ENCODE measurements at regions not wholly inside any gene's neighbourhood (a gene's known extent, or its start where the extent isn't known, plus 50 kb on each side); places are given as distances from the start of the nearest gene placed in this dataset.

DNA sequence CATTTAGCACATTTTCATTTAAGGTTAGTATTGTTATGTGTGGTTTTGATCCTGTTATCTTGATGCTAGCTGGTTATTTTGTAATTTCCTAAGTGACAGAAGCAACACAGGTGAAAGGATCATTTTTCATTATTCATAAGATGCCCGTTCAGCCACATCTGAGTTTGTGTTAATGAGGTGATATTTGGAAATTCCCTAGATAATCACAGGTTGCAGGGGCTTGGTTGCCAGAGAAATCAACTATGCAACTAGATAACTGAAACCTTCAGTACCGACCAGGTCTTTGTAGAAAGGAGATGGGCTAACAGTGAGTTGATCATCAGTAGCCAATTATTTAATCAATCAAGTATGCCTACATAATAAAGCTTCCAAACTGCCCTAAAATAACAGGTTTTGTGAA, 121.3 kb upstream of the UFM1 start:
- Histone ChIP-seq H3F3A (replicated peaks; ENCODE audit: low read depth) (no peaks in the 10 kb centered on the region), H2AFZ (no peak overlapping the region), H3K4me1 (ENCODE audit: insufficient read depth) (no peaks in the 10 kb centered on the region), H3K9me2 (ENCODE audit: insufficient read depth) (peaks cover 4% of the 10 kb centered on the region; the same call in 1 of the 2 replicates), H3K36me3 (ENCODE audit: insufficient read depth) (no peaks in the 10 kb centered on the region), H3K27ac (ENCODE audit: low read depth) (no peak overlapping the region), H4K20me1 (replicated peaks; ENCODE audit: insufficient read depth) (no peaks in the 10 kb centered on the region), H3K79me2 (replicated peaks; ENCODE audit: insufficient read depth) (no peaks in the 10 kb centered on the region), H3K4me2 (no peak overlapping the region), H3K4me3 (no peak overlapping the region), H3K27me3 (ENCODE audit: insufficient read depth) (no peaks in the 10 kb centered on the region)
- TF ChIP-seq, protein P1, sequence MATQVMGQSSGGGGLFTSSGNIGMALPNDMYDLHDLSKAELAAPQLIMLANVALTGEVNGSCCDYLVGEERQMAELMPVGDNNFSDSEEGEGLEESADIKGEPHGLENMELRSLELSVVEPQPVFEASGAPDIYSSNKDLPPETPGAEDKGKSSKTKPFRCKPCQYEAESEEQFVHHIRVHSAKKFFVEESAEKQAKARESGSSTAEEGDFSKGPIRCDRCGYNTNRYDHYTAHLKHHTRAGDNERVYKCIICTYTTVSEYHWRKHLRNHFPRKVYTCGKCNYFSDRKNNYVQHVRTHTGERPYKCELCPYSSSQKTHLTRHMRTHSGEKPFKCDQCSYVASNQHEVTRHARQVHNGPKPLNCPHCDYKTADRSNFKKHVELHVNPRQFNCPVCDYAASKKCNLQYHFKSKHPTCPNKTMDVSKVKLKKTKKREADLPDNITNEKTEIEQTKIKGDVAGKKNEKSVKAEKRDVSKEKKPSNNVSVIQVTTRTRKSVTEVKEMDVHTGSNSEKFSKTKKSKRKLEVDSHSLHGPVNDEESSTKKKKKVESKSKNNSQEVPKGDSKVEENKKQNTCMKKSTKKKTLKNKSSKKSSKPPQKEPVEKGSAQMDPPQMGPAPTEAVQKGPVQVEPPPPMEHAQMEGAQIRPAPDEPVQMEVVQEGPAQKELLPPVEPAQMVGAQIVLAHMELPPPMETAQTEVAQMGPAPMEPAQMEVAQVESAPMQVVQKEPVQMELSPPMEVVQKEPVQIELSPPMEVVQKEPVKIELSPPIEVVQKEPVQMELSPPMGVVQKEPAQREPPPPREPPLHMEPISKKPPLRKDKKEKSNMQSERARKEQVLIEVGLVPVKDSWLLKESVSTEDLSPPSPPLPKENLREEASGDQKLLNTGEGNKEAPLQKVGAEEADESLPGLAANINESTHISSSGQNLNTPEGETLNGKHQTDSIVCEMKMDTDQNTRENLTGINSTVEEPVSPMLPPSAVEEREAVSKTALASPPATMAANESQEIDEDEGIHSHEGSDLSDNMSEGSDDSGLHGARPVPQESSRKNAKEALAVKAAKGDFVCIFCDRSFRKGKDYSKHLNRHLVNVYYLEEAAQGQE (IDR thresholded peaks at IDR 0.05; ENCODE audit: unreplicated experiment): no peak
- TF ChIP-seq ZNF114 (CRISPR knock-in tag; IDR thresholded peaks at IDR 0.05) (no peak), CREB1 (CRISPR knock-in tag; IDR thresholded peaks at IDR 0.05; ENCODE audit: low read depth) (no peak), EZH2phosphoT487 (IDR thresholded peaks at IDR 0.05; ENCODE audit: unreplicated experiment) (no peak), POLR2AphosphoS5 (IDR thresholded peaks at IDR 0.05; ENCODE audit: low read depth) (no peak), STAT1 (IDR thresholded peaks at IDR 0.05; ENCODE audit: unreplicated experiment) (no peak), ZNF331 (CRISPR knock-in tag; IDR thresholded peaks at IDR 0.05; ENCODE audit: low read depth) (no peak), EZH2 (IDR thresholded peaks at IDR 0.05; ENCODE audit: low read depth, unreplicated experiment) (no peak), JUNB (IDR thresholded peaks at IDR 0.05; ENCODE audit: unreplicated experiment) (no peak), NANOG (IDR thresholded peaks at IDR 0.05; ENCODE audit: borderline replicate concordance) (no peak)
- TF ChIP-seq, protein P2, sequence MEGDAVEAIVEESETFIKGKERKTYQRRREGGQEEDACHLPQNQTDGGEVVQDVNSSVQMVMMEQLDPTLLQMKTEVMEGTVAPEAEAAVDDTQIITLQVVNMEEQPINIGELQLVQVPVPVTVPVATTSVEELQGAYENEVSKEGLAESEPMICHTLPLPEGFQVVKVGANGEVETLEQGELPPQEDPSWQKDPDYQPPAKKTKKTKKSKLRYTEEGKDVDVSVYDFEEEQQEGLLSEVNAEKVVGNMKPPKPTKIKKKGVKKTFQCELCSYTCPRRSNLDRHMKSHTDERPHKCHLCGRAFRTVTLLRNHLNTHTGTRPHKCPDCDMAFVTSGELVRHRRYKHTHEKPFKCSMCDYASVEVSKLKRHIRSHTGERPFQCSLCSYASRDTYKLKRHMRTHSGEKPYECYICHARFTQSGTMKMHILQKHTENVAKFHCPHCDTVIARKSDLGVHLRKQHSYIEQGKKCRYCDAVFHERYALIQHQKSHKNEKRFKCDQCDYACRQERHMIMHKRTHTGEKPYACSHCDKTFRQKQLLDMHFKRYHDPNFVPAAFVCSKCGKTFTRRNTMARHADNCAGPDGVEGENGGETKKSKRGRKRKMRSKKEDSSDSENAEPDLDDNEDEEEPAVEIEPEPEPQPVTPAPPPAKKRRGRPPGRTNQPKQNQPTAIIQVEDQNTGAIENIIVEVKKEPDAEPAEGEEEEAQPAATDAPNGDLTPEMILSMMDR (conservative IDR thresholded peaks at IDR 0.05; ENCODE audit: low read depth in 2 of 2): no peak
- TF ChIP-seq, protein P3, sequence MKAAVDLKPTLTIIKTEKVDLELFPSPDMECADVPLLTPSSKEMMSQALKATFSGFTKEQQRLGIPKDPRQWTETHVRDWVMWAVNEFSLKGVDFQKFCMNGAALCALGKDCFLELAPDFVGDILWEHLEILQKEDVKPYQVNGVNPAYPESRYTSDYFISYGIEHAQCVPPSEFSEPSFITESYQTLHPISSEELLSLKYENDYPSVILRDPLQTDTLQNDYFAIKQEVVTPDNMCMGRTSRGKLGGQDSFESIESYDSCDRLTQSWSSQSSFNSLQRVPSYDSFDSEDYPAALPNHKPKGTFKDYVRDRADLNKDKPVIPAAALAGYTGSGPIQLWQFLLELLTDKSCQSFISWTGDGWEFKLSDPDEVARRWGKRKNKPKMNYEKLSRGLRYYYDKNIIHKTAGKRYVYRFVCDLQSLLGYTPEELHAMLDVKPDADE (IDR thresholded peaks at IDR 0.05): no peak
- TF ChIP-seq, protein P4, sequence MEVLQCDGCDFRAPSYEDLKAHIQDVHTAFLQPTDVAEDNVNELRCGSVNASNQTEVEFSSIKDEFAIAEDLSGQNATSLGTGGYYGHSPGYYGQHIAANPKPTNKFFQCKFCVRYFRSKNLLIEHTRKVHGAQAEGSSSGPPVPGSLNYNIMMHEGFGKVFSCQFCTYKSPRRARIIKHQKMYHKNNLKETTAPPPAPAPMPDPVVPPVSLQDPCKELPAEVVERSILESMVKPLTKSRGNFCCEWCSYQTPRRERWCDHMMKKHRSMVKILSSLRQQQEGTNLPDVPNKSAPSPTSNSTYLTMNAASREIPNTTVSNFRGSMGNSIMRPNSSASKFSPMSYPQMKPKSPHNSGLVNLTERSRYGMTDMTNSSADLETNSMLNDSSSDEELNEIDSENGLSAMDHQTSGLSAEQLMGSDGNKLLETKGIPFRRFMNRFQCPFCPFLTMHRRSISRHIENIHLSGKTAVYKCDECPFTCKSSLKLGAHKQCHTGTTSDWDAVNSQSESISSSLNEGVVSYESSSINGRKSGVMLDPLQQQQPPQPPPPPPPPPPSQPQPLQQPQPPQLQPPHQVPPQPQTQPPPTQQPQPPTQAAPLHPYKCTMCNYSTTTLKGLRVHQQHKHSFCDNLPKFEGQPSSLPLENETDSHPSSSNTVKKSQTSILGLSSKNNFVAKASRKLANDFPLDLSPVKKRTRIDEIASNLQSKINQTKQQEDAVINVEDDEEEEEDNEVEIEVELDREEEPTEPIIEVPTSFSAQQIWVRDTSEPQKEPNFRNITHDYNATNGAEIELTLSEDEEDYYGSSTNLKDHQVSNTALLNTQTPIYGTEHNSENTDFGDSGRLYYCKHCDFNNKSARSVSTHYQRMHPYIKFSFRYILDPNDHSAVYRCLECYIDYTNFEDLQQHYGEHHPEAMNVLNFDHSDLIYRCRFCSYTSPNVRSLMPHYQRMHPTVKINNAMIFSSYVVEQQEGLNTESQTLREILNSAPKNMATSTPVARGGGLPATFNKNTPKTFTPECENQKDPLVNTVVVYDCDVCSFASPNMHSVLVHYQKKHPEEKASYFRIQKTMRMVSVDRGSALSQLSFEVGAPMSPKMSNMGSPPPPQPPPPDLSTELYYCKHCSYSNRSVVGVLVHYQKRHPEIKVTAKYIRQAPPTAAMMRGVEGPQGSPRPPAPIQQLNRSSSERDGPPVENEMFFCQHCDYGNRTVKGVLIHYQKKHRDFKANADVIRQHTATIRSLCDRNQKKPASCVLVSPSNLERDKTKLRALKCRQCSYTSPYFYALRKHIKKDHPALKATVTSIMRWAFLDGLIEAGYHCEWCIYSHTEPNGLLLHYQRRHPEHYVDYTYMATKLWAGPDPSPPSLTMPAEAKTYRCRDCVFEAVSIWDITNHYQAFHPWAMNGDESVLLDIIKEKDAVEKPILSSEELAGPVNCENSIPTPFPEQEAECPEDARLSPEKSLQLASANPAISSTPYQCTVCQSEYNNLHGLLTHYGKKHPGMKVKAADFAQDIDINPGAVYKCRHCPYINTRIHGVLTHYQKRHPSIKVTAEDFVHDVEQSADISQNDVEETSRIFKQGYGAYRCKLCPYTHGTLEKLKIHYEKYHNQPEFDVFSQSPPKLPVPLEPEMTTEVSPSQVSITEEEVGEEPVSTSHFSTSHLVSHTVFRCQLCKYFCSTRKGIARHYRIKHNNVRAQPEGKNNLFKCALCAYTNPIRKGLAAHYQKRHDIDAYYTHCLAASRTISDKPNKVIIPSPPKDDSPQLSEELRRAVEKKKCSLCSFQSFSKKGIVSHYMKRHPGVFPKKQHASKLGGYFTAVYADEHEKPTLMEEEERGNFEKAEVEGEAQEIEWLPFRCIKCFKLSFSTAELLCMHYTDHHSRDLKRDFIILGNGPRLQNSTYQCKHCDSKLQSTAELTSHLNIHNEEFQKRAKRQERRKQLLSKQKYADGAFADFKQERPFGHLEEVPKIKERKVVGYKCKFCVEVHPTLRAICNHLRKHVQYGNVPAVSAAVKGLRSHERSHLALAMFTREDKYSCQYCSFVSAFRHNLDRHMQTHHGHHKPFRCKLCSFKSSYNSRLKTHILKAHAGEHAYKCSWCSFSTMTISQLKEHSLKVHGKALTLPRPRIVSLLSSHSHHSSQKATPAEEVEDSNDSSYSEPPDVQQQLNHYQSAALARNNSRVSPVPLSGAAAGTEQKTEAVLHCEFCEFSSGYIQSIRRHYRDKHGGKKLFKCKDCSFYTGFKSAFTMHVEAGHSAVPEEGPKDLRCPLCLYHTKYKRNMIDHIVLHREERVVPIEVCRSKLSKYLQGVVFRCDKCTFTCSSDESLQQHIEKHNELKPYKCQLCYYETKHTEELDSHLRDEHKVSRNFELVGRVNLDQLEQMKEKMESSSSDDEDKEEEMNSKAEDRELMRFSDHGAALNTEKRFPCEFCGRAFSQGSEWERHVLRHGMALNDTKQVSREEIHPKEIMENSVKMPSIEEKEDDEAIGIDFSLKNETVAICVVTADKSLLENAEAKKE (CRISPR knock-in tag; IDR thresholded peaks at IDR 0.05): no peak
- Mint-ChIP-seq H3K27me3 (ENCODE audit: insufficient read depth, low read depth, poor library complexity) (peaks cover 2% of the 10 kb centered on the region), H3K27ac (no peak overlapping the region), H3K4me1 (no peaks in the 10 kb centered on the region), H3K4me3 (no peak overlapping the region), H3K36me3 (ENCODE audit: low read depth) (no peaks in the 10 kb centered on the region), H3K9me3 (no peaks in the 10 kb centered on the region)
- DNase-seq (ENCODE audit: low spot score) (no peak), ATAC-seq (no peak)
